AG04450 (cell line): ENCODE measurements at regions not wholly inside any gene's neighbourhood (a gene's known extent, or its start where the extent isn't known, plus 50 kb on each side); places are given as distances from the start of the nearest gene placed in this dataset.

ENCODE experiments used
- CTCF ChIA-PET: fragments of 300-600, 350-600 bp; formaldehyde crosslinking; extraction: SDS; loops from one replicate; lab custom pipeline; 2022; ENCODE audit warnings: antibody characterized with exemption, inconsistent platforms; lab: Charles Lee
- POLR2A ChIA-PET: fragments of 350-600 bp; formaldehyde crosslinking; extraction: SDS; loops from one replicate; lab custom pipeline; 2021; ENCODE audit warnings: antibody characterized with exemption, inconsistent platforms; lab: Yijun Ruan, JAX
- DNase-seq: peaks from one replicate; pipeline ENCODE4 v3.0.0-alpha.2; 2011; ENCODE audit warnings: low read depth, low spot score
- H3K27ac ChIP-seq: one replicate; pipeline ENCODE4 v1.5.1; 2012; ENCODE audit warnings: low read depth, low read length, control low read depth
- H3K27me3 ChIP-seq: one replicate; pipeline ENCODE4 v1.6.0; 2012; ENCODE audit warnings: low read length; ENCODE audit not compliant: control insufficient read depth, insufficient read depth
- H3K4me3 ChIP-seq: 2 replicates; pipeline ENCODE4 v1.5.1; 2011; ENCODE audit warnings: mild to moderate bottlenecking, low read depth, low read length, control low read depth
- H3K9me3 ChIP-seq: 2 replicates; pipeline ENCODE4 v1.5.1; 2012; ENCODE audit warnings: low read length; ENCODE audit not compliant: control insufficient read depth, insufficient read depth
- CTCF ChIP-seq: IDR thresholded peaks from 2 replicates; pipeline ENCODE4 v1.5.1; 2011; ENCODE audit warnings: low read depth, low read length, control low read depth, inconsistent platforms

GRCh38 chr11:130615561-130615960, 167.1 kb downstream of the ADAMTS15 start:
- no peak for DNase-seq
- Histone ChIP-seq H3K9me3 (peaks cover 5% of the 10 kb centered on the region; the same call in 1 of the 2 replicates), H3K4me3 (no peak overlapping the region), H3K27me3 (no peaks in the 10 kb centered on the region), H3K27ac (no peak overlapping the region)
- ChIA-PET CTCF (no interaction called here), POLR2A (no interaction called here)
- no peak for TF ChIP-seq CTCF

- ChIA-PET POLR2A (no interaction called here), CTCF (no interaction called here)
- no peak for TF ChIP-seq CTCF
- H3K4me3 ChIP-seq: no peak overlapping the region
- DNase-seq: no peak
- peaks cover 5% of the 10 kb centered on the region; the same call in 1 of the 2 replicates for H3K9me3 ChIP-seq
- H3K27me3 ChIP-seq: no peaks in the 10 kb centered on the region
- H3K27ac ChIP-seq: no peak overlapping the region
These were observed 168.1 kb downstream of the ADAMTS15 start for GRCh38 chr11:130616573-130616972.

DNA sequence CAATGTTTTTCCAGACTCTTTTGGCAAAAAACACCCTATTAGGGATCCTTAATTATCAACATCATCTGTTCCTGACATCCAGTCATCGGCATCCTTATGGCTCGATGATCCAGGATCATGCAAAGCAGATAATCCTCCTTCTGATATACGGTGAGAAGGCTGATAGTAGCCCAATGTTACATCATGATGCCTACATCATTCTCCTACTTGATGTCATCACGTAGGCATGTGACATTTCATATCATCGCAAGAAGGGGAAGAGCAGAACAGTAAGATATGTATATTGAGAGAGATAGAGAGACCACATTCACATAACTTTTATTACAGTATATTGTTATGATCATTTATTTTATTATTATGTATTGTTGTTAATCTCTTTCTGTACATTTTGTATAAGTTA, 168.6 kb downstream of the ADAMTS15 start:
- H3K27me3 ChIP-seq: no peaks in the 10 kb centered on the region

GRCh38 chr11:130620548-130620947, 172.1 kb downstream of the ADAMTS15 start:
- POLR2A ChIA-PET: no interaction called here

More for the DNA sequence above, 168.6 kb downstream of the ADAMTS15 start:
- TF ChIP-seq CTCF: no peak
- no peak for DNase-seq
- CTCF ChIA-PET: no interaction called here
- POLR2A ChIA-PET: no interaction called here
- Histone ChIP-seq H3K9me3 (peaks cover 5% of the 10 kb centered on the region; the same call in 1 of the 2 replicates), H3K4me3 (no peak overlapping the region), H3K27ac (no peak overlapping the region)

DNA sequence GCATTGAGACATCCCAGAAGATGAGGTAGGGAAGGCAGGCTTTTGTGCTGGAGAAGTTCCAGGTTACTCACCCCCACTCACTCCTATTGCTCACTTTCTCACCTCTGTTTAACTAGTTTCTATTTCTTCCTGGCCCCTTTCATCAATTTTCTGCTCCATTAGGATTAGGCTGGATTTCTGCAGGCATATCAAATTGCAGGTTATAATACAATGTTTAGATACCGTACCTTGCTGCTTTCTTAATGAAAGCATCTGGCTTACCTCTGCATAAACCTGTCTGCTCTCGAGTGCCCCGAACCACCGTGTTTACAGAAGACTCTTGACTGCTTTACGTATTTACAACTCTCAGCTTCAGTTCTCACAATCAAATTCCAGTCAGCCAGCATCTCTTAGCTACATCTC, 173.7 kb downstream of the ADAMTS15 start:
- H3K4me3 ChIP-seq: no peak overlapping the region
- POLR2A ChIA-PET: no interaction called here
- H3K27ac ChIP-seq: no peak overlapping the region
- no peak for TF ChIP-seq CTCF
- CTCF ChIA-PET: no interaction called here
- no peak for DNase-seq
- H3K27me3 ChIP-seq: no peaks in the 10 kb centered on the region
- H3K9me3 ChIP-seq: peaks cover 5% of the 10 kb centered on the region; the same call in 1 of the 2 replicates

More at GRCh38 chr11:130620548-130620947, 172.1 kb downstream of the ADAMTS15 start:
- H3K27ac ChIP-seq: no peak overlapping the region
- peaks cover 5% of the 10 kb centered on the region; the same call in 1 of the 2 replicates for H3K9me3 ChIP-seq
- TF ChIP-seq CTCF: no peak
- DNase-seq: no peak
- no peak overlapping the region for H3K4me3 ChIP-seq
- CTCF ChIA-PET: no interaction called here
- H3K27me3 ChIP-seq: no peaks in the 10 kb centered on the region
